ENCODE measurements at regions not wholly inside any gene's neighbourhood (a gene's known extent, or its start where the extent isn't known, plus 50 kb on each side); places are given as distances from the start of the nearest gene placed in this dataset.
"Not testable (repeated sequence)": the region's sequence is repeated elsewhere in the genome, so short reads cannot be mapped to it uniquely, and the experiment has no call there.

GRCh38 chr1:223961985-223962384 is 116.2 kb upstream of the TP53BP2 start:
- DNase-seq (ENCODE audit: low read depth): not testable (repeated sequence)

- DNase-seq (ENCODE audit: low read depth): not testable (repeated sequence)
Measured at GRCh38 chr1:223952801-223953200, 107.1 kb upstream of the TP53BP2 start.

GRCh38 chr1:223951551-223951950 is 105.8 kb upstream of the TP53BP2 start:
- not testable (repeated sequence) for DNase-seq (ENCODE audit: low read depth)

- DNase-seq (ENCODE audit: low read depth): not testable (repeated sequence)
Measured at GRCh38 chr1:223949944-223950343, 104.2 kb upstream of the TP53BP2 start.

- DNase-seq (ENCODE audit: low read depth): not testable (repeated sequence)
Measured at GRCh38 chr1:223948041-223948440, 102.3 kb upstream of the TP53BP2 start.

GRCh38 chr1:223936592-223936991 is 90.8 kb upstream of the TP53BP2 start:
- not testable (repeated sequence) for DNase-seq (ENCODE audit: low read depth)

- not testable (repeated sequence) for DNase-seq (ENCODE audit: low read depth)
Measured at GRCh38 chr1:223931476-223931875, 85.7 kb upstream of the TP53BP2 start.

GRCh38 chr1:223920805-223921204 is 75.1 kb upstream of the TP53BP2 start:
- DNase-seq (ENCODE audit: low read depth): not testable (repeated sequence)

GRCh38 chr1:223915476-223915875 is 69.7 kb upstream of the TP53BP2 start:
- DNase-seq (ENCODE audit: low read depth): not testable (repeated sequence)

- DNase-seq (ENCODE audit: low read depth): not testable (repeated sequence)
Measured at GRCh38 chr1:223913715-223914114, 68.0 kb upstream of the TP53BP2 start.

- not testable (repeated sequence) for DNase-seq (ENCODE audit: low read depth)
Measured at GRCh38 chr1:223907943-223908587, 62.3 kb upstream of the TP53BP2 start.

GRCh38 chr1:223903221-223903620 is 57.5 kb upstream of the TP53BP2 start:
- DNase-seq (ENCODE audit: low read depth): not testable (repeated sequence)

GRCh38 chr1:223899775-223900174 is 54.0 kb upstream of the TP53BP2 start:
- DNase-seq (ENCODE audit: low read depth): not testable (repeated sequence)

- DNase-seq (ENCODE audit: low read depth): not testable (repeated sequence)
Measured at GRCh38 chr1:223897097-223897496, 51.4 kb upstream of the TP53BP2 start.

- not testable (repeated sequence) for DNase-seq (ENCODE audit: low read depth)
Measured at GRCh38 chr1:223895950-223896349, 50.2 kb upstream of the TP53BP2 start.
